ENCODE measurements at regions not wholly inside any gene's neighbourhood (a gene's known extent, or its start where the extent isn't known, plus 50 kb on each side); places are given as distances from the start of the nearest gene placed in this dataset.

DNA sequence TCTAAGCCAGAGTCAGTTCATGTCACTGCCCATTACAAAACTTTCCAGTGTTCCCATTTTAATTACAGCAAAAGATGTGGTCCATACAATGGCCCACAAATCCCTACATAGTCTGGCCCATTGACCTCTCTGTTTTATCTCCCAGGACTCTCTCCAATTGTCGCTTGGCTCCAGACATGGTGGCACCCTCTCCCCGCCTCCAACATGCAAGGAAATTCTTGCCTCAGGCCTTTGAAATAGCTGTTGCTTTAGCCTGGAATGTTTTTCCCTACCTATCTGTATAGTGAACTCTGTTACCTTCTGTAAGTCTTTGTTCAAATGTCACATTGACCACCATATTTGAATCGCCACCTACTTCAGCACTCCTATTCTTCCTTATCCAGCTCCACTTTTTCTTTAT lies 377.3 kb upstream of the MCTP2 start:
- WGBS, 5 donors = 84 to 99% (median 91%) methylated on average over 3 of the region's 3 CpGs
- H3K4me3 ChIP-seq = no peak overlapping the region
- H3K36me3 ChIP-seq = no peaks in the 10 kb centered on the region
- no peaks in the 10 kb centered on the region for H3K4me1 ChIP-seq
- no peaks in the 10 kb centered on the region for H3K9me3 ChIP-seq
- TF ChIP-seq, protein P1, sequence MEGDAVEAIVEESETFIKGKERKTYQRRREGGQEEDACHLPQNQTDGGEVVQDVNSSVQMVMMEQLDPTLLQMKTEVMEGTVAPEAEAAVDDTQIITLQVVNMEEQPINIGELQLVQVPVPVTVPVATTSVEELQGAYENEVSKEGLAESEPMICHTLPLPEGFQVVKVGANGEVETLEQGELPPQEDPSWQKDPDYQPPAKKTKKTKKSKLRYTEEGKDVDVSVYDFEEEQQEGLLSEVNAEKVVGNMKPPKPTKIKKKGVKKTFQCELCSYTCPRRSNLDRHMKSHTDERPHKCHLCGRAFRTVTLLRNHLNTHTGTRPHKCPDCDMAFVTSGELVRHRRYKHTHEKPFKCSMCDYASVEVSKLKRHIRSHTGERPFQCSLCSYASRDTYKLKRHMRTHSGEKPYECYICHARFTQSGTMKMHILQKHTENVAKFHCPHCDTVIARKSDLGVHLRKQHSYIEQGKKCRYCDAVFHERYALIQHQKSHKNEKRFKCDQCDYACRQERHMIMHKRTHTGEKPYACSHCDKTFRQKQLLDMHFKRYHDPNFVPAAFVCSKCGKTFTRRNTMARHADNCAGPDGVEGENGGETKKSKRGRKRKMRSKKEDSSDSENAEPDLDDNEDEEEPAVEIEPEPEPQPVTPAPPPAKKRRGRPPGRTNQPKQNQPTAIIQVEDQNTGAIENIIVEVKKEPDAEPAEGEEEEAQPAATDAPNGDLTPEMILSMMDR (IDR thresholded peaks at IDR 0.05 in 8 of 11, conservative IDR thresholded peaks at IDR 0.05 in 3 of 11) = no peak
- TF ChIP-seq POLR2AphosphoS5 (IDR thresholded peaks at IDR 0.05) (no peak), POLR2A (IDR thresholded peaks at IDR 0.05) (no peak)
- no peak overlapping the region for H3K27ac ChIP-seq
- intact Hi-C loops (cut with DNase I; ENCODE audit: low total_unique reads) = no loop called here
- no peaks in the 10 kb centered on the region for H3K27me3 ChIP-seq (replicated peaks in 1 of 7)
- DNase-seq = no peak

DNA sequence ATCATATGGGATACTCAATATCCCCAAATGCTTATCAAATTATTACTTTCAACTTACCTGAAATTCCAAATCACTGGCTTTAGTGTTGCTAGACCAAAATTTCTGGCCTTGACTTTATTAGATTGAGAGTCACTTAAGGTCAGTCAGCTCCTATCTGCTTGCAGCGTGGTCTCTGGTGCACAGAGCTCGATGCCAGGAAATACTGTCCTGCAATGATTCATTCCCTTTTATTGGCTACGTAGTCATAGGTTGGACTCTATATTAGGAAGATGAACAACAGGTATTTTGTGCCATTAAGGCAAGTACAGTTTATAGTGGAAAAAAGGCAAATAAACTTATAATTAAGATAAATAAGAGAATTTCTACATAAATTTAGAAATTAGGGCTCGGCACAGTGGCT lies 378.6 kb upstream of the MCTP2 start:
- no peak for DNase-seq
- H3K4me1 ChIP-seq = no peaks in the 10 kb centered on the region
- no peak overlapping the region for H3K27ac ChIP-seq
- intact Hi-C loops (cut with DNase I; ENCODE audit: low total_unique reads) = no loop called here
- H3K36me3 ChIP-seq = no peaks in the 10 kb centered on the region
- WGBS, 5 donors = 77 to 91% (median 86%) methylated on average over 4 of the region's 4 CpGs
- H3K27me3 ChIP-seq (replicated peaks in 1 of 7) = no peaks in the 10 kb centered on the region
- H3K9me3 ChIP-seq = no peaks in the 10 kb centered on the region
- H3K4me3 ChIP-seq = no peak overlapping the region
- TF ChIP-seq POLR2AphosphoS5 (IDR thresholded peaks at IDR 0.05) = no peak
- no peak for TF ChIP-seq POLR2A (IDR thresholded peaks at IDR 0.05)
- TF ChIP-seq, protein P1 (IDR thresholded peaks at IDR 0.05 in 8 of 11, conservative IDR thresholded peaks at IDR 0.05 in 3 of 11) = no peak

DNA sequence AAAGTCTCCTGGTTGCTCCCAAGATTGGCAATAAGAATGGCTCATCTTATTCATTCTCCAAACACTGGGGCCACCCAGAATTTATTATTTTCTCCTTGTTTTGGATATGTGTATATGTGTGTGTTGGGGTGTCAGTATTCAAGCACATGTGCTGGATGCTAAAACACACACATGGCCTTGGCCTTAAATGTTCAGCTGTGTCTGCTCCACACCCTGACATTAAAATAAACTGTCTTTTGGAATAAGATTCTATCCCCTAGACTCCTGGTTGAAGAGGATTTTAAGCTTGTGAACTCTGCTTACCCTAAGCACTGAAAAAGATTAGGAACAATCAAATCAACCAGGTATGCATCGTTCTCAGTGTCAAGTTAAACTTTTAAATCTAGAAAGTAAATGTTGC lies 382.9 kb upstream of the MCTP2 start:
- no peak for TF ChIP-seq POLR2AphosphoS5 (IDR thresholded peaks at IDR 0.05)
- no peak for TF ChIP-seq POLR2A (IDR thresholded peaks at IDR 0.05)
- TF ChIP-seq, protein P1 (IDR thresholded peaks at IDR 0.05 in 8 of 11, conservative IDR thresholded peaks at IDR 0.05 in 3 of 11) = no peak
- no peak for DNase-seq
- Histone ChIP-seq H3K9me3 (no peaks in the 10 kb centered on the region), H3K4me3 (no peak overlapping the region), H3K4me1 (no peaks in the 10 kb centered on the region), H3K27me3 (replicated peaks in 1 of 7) (no peaks in the 10 kb centered on the region), H3K36me3 (no peaks in the 10 kb centered on the region), H3K27ac (no peak overlapping the region)
- intact Hi-C loops (cut with DNase I; ENCODE audit: low total_unique reads) = no loop called here
- WGBS, 5 donors = 77 to 85% (median 83%) methylated on average over 1 of the region's 1 CpG

DNA sequence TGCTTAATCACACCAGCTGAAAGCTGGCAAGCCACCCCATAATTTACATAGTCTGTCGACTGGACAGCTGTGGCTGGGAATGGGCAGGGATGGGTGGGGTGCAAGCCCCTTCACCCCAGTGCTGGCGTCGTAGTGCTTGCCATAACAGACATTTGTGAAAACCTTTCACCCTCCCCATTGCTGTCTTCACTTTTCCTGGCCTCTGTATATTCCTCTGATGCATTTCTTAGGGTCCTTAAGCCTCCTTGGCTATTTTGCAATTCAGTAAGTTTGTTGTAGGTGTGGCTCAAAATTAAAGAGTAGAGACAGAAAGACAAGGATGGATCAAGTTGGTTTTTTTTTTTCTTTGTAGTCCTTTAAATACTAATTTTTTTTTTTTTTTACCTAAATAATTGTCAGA lies 383.3 kb upstream of the MCTP2 start:
- Histone ChIP-seq H3K27ac (no peak overlapping the region), H3K36me3 (no peaks in the 10 kb centered on the region), H3K4me3 (no peak overlapping the region), H3K4me1 (no peaks in the 10 kb centered on the region), H3K27me3 (replicated peaks in 1 of 7) (no peaks in the 10 kb centered on the region), H3K9me3 (peaks cover 0 to under 1% (median 0%) of the 10 kb centered on the region in 8 donors)
- intact Hi-C loops (cut with DNase I; ENCODE audit: low total_unique reads) = no loop called here
- TF ChIP-seq POLR2A (IDR thresholded peaks at IDR 0.05) (no peak), POLR2AphosphoS5 (IDR thresholded peaks at IDR 0.05) (no peak)
- TF ChIP-seq, protein P1 (IDR thresholded peaks at IDR 0.05 in 8 of 11, conservative IDR thresholded peaks at IDR 0.05 in 3 of 11) = no peak
- WGBS, 5 donors = 64 to 86% (median 76%) methylated on average over 3 of the region's 3 CpGs
- no peak for DNase-seq

Data from spleen (tissue), 11 donors.